HEK293 (cell line): ENCODE measurements at regions not wholly inside any gene's neighbourhood (a gene's known extent, or its start where the extent isn't known, plus 50 kb on each side); places are given as distances from the start of the nearest gene placed in this dataset.

Source experiments
- CTCF ChIA-PET: fragments of 350-600 bp; formaldehyde crosslinking; extraction: SDS; loops from one replicate; lab custom pipeline; 2021; ENCODE audit warnings: antibody characterized with exemption; lab: Yijun Ruan, JAX
- POLR2A ChIA-PET: fragments of 300-600 bp; formaldehyde crosslinking; extraction: SDS; loops from one replicate; lab custom pipeline; 2020; ENCODE audit warnings: antibody characterized with exemption, inconsistent platforms; lab: Yijun Ruan, JAX
- H3K27ac ChIP-seq: fragments of 200-500 bp; sonication (Bioruptor generic); 2 replicates; pipeline ENCODE4 v1.5.1; 2014; ENCODE audit warnings: low read depth, low read length, control low read depth, inconsistent platforms; ENCODE audit errors: extremely low read depth
- H3K36me3 ChIP-seq, 2 experiments: fragments of 200-500 bp in 1 of 2; sonication (Bioruptor generic) in 1 of 2; 1 replicate in 1 of 2; 2 replicates in 1 of 2; pipeline ENCODE4 v1.5.1; 2014 to 2017; ENCODE audit warnings: inconsistent platforms in 2 of 2, low read length in 2 of 2; ENCODE audit not compliant: control insufficient read depth in 2 of 2, insufficient read depth in 1 of 2
- H3K4me1 ChIP-seq: fragments of 200-500 bp; sonication (Bioruptor generic); 2 replicates; pipeline ENCODE4 v1.5.1; 2014; ENCODE audit warnings: mild to moderate bottlenecking, low read length, inconsistent platforms; ENCODE audit not compliant: control insufficient read depth, insufficient read depth
- H3K4me3 ChIP-seq: 2 replicates; pipeline ENCODE4 v1.5.1; 2011; ENCODE audit warnings: low read depth, mild to moderate bottlenecking, control low read depth, low read length, moderate library complexity
- H3K9me3 ChIP-seq: fragments of 200-500 bp; sonication (Bioruptor generic); 2 replicates; pipeline ENCODE4 v1.5.1; 2014; ENCODE audit warnings: low read depth, low read length, inconsistent platforms; ENCODE audit not compliant: control insufficient read depth, insufficient read depth
- PRDM1 ChIP-seq: fragments of 450-650 bp; formaldehyde crosslinking; IDR thresholded peaks from 2 replicates; pipeline ENCODE4; 2016; ENCODE audit warnings: missing biosample characterization, missing genetic modification characterization
- TRIM28 ChIP-seq: IDR thresholded peaks from 2 replicates; pipeline ENCODE4 v1.6.1; 2011; ENCODE audit warnings: low read length, control low read depth, borderline replicate concordance
- ZNF10 ChIP-seq: fragments of 450-650 bp; formaldehyde crosslinking; IDR thresholded peaks from 2 replicates; pipeline ENCODE4 v1.5.1; 2017; ENCODE audit warnings: missing biosample characterization, missing genetic modification characterization
- ZNF112 ChIP-seq: fragments of 450-650 bp; formaldehyde crosslinking; IDR thresholded peaks from 2 replicates; pipeline ENCODE4 v1.5.0; 2017; ENCODE audit warnings: missing biosample characterization, missing genetic modification characterization
- ZNF146 ChIP-seq: fragments of 450-650 bp; formaldehyde crosslinking; IDR thresholded peaks from 2 replicates; pipeline ENCODE4 v1.5.1; 2016; ENCODE audit warnings: missing biosample characterization, missing genetic modification characterization
- ZNF2 ChIP-seq: fragments of 450-650 bp; formaldehyde crosslinking; IDR thresholded peaks from 2 replicates; pipeline ENCODE4 v1.5.1; 2016; ENCODE audit warnings: missing biosample characterization, missing genetic modification characterization
- ZNF350 ChIP-seq: fragments of 450-650 bp; formaldehyde crosslinking; IDR thresholded peaks from 2 replicates; pipeline ENCODE4 v1.5.0; 2017; ENCODE audit warnings: missing biosample characterization, mild to moderate bottlenecking, missing genetic modification characterization
- ZNF366 ChIP-seq: fragments of 450-650 bp; formaldehyde crosslinking; conservative IDR thresholded peaks from 2 replicates; pipeline ENCODE4 v1.5.1; 2016; ENCODE audit warnings: missing biosample characterization, missing genetic modification characterization
- ZNF423 ChIP-seq: fragments of 450-650 bp; formaldehyde crosslinking; IDR thresholded peaks from 2 replicates; pipeline ENCODE4 v1.5.1; 2016; ENCODE audit warnings: missing biosample characterization, missing genetic modification characterization
- ZNF548 ChIP-seq: fragments of 450-650 bp; formaldehyde crosslinking; IDR thresholded peaks from 2 replicates; pipeline ENCODE4 v1.5.1; 2016; ENCODE audit warnings: missing biosample characterization, missing genetic modification characterization
- ZNF560 ChIP-seq: fragments of 450-650 bp; formaldehyde crosslinking; IDR thresholded peaks from 2 replicates; pipeline ENCODE4 v1.5.1; 2017; ENCODE audit warnings: missing biosample characterization, missing genetic modification characterization, borderline replicate concordance
- ZNF626 ChIP-seq: fragments of 450-650 bp; sonication (Bioruptor Pico); formaldehyde crosslinking; IDR thresholded peaks from 2 replicates; pipeline ENCODE4 v1.5.1; 2018; ENCODE audit warnings: missing biosample characterization, missing genetic modification characterization, inconsistent platforms
- ZNF701 ChIP-seq: fragments of 450-650 bp; formaldehyde crosslinking; IDR thresholded peaks from 2 replicates; pipeline ENCODE4 v1.5.1; 2016; ENCODE audit warnings: missing biosample characterization, missing genetic modification characterization
- ZNF791 ChIP-seq: fragments of 450-650 bp; formaldehyde crosslinking; IDR thresholded peaks from 2 replicates; pipeline ENCODE4 v1.5.1; 2016; ENCODE audit warnings: missing biosample characterization, missing genetic modification characterization
- ZNF830 ChIP-seq: fragments of 450-650 bp; IDR thresholded peaks from 2 replicates; pipeline ENCODE4 v1.5.0; 2018; ENCODE audit warnings: missing biosample characterization, missing genetic modification characterization, low read depth, mild to moderate bottlenecking, moderate library complexity
- ZSCAN30 ChIP-seq: fragments of 450-650 bp; IDR thresholded peaks from 2 replicates; pipeline ENCODE4 v1.5.1; 2018; ENCODE audit warnings: missing biosample characterization, mild to moderate bottlenecking, missing genetic modification characterization, moderate library complexity
- TF ChIP-seq, protein P1 (sequence below): fragments of 450-650 bp; formaldehyde crosslinking; IDR thresholded peaks from 2 replicates; pipeline ENCODE4 v1.5.1; 2016; ENCODE audit warnings: missing biosample characterization, missing genetic modification characterization
- TF ChIP-seq, protein P2 (sequence below): fragments of 450-650 bp; formaldehyde crosslinking; IDR thresholded peaks from 2 replicates; pipeline ENCODE4 v1.5.1; 2016; ENCODE audit warnings: missing biosample characterization, missing genetic modification characterization, borderline replicate concordance
- TF ChIP-seq, protein P3 (sequence below): fragments of 450-650 bp; formaldehyde crosslinking; IDR thresholded peaks from 2 replicates; pipeline ENCODE4 v1.5.1; 2017; ENCODE audit warnings: missing biosample characterization, missing genetic modification characterization
- TF ChIP-seq, protein P4 (sequence below): fragments of 450-650 bp; formaldehyde crosslinking; IDR thresholded peaks from 2 replicates; pipeline ENCODE4 v1.5.1; 2016; ENCODE audit warnings: missing biosample characterization, missing genetic modification characterization
- TF ChIP-seq, protein P5 (sequence below): fragments of 450-650 bp; formaldehyde crosslinking; IDR thresholded peaks from 2 replicates; pipeline ENCODE4 v1.5.1; 2016; ENCODE audit warnings: missing biosample characterization, missing genetic modification characterization
- TF ChIP-seq, protein P6 (sequence below): fragments of 450-650 bp; formaldehyde crosslinking; IDR thresholded peaks from 2 replicates; pipeline ENCODE4 v1.5.1; 2016; ENCODE audit warnings: missing biosample characterization, missing genetic modification characterization

DNA sequence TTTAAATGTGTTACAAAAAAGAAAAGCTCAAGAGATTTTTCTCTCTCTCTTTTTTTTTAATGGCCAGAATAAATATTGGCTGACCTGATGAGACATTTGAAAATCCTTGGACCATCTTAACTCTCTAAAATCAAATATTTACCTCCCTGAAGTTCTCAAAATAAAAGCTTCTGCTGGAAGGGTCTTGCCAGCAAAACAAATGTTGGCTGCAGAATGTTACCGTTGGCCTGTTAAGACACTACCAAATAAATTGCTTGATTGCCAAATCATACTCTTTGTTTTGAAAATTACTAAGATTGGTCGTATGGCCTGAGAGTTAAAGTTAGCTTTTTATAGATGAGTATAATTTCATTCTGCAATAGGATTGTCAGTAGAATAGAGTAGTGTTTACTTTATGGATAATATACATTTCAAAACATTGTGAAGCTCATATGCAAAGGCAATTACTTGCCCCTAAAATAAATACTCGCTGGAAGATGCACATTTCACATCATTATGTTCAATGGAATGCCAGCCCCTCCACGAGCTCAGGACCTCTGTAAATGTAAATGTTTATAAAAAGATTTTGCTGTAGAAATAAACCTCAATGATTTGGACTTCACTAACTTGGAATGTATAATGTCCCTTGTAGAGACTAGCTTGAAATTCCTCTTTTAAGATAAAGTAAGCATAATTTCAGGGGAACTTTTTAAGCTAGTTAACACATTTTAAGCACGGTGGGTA is 193.4 kb downstream of the SOX11 start (continued):
- TF ChIP-seq ZNF350 (no peak), ZNF701 (no peak), ZNF423 (tag by site-specific recombination) (no peak), ZNF626 (tag by site-specific recombination) (no peak), ZNF548 (no peak)
- TF ChIP-seq, protein P1, sequence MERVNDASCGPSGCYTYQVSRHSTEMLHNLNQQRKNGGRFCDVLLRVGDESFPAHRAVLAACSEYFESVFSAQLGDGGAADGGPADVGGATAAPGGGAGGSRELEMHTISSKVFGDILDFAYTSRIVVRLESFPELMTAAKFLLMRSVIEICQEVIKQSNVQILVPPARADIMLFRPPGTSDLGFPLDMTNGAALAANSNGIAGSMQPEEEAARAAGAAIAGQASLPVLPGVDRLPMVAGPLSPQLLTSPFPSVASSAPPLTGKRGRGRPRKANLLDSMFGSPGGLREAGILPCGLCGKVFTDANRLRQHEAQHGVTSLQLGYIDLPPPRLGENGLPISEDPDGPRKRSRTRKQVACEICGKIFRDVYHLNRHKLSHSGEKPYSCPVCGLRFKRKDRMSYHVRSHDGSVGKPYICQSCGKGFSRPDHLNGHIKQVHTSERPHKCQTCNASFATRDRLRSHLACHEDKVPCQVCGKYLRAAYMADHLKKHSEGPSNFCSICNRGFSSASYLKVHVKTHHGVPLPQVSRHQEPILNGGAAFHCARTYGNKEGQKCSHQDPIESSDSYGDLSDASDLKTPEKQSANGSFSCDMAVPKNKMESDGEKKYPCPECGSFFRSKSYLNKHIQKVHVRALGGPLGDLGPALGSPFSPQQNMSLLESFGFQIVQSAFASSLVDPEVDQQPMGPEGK, result no peak
- TF ChIP-seq, all 188 proteins: peak for 0

DNA sequence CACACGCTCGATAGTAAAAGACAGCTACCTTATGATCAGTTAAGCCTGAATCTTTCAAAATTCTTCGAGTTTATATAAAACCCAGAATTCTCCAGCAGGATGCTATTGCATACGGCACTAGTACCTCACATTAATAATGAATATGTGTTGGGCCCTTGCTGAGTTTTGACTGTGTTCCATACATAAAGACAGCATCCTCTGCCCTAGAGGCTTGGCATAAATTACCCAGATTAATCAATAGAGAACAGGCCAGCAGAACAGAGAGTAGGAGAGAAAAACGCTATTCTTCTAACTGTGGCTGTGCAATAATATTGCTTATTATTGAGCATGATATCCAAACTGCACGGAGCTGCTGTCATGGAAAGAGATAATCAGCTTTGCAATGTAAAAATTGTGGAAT is 194.3 kb downstream of the SOX11 start:
- CTCF ChIA-PET, result no interaction called here
- TF ChIP-seq ZNF146, result no peak
- TF ChIP-seq ZNF560 (tag by site-specific recombination), result no peak
- no peak for TF ChIP-seq ZNF791 (tag by site-specific recombination)
- no peak for TF ChIP-seq ZNF10 (tag by site-specific recombination)
- TF ChIP-seq, protein P2, sequence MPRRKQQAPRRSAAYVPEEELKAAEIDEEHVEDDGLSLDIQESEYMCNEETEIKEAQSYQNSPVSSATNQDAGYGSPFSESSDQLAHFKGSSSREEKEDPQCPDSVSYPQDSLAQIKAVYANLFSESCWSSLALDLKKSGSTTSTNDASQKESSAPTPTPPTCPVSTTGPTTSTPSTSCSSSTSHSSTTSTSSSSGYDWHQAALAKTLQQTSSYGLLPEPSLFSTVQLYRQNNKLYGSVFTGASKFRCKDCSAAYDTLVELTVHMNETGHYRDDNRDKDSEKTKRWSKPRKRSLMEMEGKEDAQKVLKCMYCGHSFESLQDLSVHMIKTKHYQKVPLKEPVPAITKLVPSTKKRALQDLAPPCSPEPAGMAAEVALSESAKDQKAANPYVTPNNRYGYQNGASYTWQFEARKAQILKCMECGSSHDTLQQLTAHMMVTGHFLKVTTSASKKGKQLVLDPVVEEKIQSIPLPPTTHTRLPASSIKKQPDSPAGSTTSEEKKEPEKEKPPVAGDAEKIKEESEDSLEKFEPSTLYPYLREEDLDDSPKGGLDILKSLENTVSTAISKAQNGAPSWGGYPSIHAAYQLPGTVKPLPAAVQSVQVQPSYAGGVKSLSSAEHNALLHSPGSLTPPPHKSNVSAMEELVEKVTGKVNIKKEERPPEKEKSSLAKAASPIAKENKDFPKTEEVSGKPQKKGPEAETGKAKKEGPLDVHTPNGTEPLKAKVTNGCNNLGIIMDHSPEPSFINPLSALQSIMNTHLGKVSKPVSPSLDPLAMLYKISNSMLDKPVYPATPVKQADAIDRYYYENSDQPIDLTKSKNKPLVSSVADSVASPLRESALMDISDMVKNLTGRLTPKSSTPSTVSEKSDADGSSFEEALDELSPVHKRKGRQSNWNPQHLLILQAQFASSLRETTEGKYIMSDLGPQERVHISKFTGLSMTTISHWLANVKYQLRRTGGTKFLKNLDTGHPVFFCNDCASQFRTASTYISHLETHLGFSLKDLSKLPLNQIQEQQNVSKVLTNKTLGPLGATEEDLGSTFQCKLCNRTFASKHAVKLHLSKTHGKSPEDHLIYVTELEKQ (tag by site-specific recombination), result no peak
- TF ChIP-seq TRIM28, result no peak
- TF ChIP-seq, protein P3, sequence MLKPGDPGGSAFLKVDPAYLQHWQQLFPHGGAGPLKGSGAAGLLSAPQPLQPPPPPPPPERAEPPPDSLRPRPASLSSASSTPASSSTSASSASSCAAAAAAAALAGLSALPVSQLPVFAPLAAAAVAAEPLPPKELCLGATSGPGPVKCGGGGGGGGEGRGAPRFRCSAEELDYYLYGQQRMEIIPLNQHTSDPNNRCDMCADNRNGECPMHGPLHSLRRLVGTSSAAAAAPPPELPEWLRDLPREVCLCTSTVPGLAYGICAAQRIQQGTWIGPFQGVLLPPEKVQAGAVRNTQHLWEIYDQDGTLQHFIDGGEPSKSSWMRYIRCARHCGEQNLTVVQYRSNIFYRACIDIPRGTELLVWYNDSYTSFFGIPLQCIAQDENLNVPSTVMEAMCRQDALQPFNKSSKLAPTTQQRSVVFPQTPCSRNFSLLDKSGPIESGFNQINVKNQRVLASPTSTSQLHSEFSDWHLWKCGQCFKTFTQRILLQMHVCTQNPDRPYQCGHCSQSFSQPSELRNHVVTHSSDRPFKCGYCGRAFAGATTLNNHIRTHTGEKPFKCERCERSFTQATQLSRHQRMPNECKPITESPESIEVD (tag by site-specific recombination), result no peak
- TF ChIP-seq ZNF366 (tag by site-specific recombination), result no peak
- TF ChIP-seq, protein P4, sequence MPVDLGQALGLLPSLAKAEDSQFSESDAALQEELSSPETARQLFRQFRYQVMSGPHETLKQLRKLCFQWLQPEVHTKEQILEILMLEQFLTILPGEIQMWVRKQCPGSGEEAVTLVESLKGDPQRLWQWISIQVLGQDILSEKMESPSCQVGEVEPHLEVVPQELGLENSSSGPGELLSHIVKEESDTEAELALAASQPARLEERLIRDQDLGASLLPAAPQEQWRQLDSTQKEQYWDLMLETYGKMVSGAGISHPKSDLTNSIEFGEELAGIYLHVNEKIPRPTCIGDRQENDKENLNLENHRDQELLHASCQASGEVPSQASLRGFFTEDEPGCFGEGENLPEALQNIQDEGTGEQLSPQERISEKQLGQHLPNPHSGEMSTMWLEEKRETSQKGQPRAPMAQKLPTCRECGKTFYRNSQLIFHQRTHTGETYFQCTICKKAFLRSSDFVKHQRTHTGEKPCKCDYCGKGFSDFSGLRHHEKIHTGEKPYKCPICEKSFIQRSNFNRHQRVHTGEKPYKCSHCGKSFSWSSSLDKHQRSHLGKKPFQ (tag by site-specific recombination), result no peak
- TF ChIP-seq ZNF350, result no peak
- TF ChIP-seq, protein P5, sequence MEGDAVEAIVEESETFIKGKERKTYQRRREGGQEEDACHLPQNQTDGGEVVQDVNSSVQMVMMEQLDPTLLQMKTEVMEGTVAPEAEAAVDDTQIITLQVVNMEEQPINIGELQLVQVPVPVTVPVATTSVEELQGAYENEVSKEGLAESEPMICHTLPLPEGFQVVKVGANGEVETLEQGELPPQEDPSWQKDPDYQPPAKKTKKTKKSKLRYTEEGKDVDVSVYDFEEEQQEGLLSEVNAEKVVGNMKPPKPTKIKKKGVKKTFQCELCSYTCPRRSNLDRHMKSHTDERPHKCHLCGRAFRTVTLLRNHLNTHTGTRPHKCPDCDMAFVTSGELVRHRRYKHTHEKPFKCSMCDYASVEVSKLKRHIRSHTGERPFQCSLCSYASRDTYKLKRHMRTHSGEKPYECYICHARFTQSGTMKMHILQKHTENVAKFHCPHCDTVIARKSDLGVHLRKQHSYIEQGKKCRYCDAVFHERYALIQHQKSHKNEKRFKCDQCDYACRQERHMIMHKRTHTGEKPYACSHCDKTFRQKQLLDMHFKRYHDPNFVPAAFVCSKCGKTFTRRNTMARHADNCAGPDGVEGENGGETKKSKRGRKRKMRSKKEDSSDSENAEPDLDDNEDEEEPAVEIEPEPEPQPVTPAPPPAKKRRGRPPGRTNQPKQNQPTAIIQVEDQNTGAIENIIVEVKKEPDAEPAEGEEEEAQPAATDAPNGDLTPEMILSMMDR (tag by site-specific recombination), result no peak
- TF ChIP-seq ZNF2 (tag by site-specific recombination), result no peak
- TF ChIP-seq, protein P6, sequence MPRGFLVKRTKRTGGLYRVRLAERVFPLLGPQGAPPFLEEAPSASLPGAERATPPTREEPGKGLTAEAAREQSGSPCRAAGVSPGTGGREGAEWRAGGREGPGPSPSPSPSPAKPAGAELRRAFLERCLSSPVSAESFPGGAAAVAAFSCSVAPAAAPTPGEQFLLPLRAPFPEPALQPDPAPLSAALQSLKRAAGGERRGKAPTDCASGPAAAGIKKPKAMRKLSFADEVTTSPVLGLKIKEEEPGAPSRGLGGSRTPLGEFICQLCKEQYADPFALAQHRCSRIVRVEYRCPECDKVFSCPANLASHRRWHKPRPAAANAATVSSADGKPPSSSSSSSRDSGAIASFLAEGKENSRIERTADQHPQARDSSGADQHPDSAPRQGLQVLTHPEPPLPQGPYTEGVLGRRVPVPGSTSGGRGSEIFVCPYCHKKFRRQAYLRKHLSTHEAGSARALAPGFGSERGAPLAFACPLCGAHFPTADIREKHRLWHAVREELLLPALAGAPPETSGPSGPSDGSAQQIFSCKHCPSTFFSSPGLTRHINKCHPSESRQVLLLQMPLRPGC (tag by site-specific recombination), result no peak
- TF ChIP-seq ZSCAN30 (tag by site-specific recombination), result no peak
- no peak for TF ChIP-seq ZNF830 (tag by site-specific recombination)
- no peak for TF ChIP-seq ZNF112 (tag by site-specific recombination)
- no peak for TF ChIP-seq PRDM1 (tag by site-specific recombination)
- TF ChIP-seq, all 188 proteins: peak for 0
- Histone ChIP-seq H3K9me3 (no peaks in the 10 kb centered on the region), H3K36me3 (no peaks in the 10 kb centered on the region), H3K4me3 (no peak overlapping the region), H3K4me1 (no peaks in the 10 kb centered on the region), H3K27ac (no peak overlapping the region)
- POLR2A ChIA-PET, result no interaction called here
